ENCODE measurements at regions not wholly inside any gene's neighbourhood (a gene's known extent, or its start where the extent isn't known, plus 50 kb on each side); places are given as distances from the start of the nearest gene placed in this dataset.

DNA sequence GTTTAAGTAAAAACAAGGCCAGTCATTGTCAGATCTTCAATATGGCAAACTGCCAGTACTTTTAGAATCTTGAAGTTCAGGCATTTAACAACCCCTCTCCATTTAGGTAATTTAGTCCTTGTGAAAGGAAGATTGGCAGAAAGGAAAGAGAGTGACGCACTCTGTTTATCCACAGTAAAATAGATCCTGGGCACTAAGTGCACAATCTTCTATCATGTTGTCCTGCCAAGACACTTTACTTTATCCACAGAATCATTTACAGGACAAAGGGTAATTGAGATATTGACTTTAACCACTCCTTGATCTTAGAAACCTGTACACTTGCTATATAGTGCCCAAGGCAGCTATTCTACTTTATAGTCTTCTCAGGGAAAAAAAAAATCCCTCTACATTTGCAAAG is 786.4 kb upstream of the SLITRK1 start:
- TF ChIP-seq CTCF (IDR thresholded peaks at IDR 0.05; ENCODE audit: low read depth, low read length, poor library complexity, severe bottlenecking) (no peak), EZH2phosphoT487 (IDR thresholded peaks at IDR 0.05; ENCODE audit: borderline replicate concordance, low read length) (no peak)

All from DOHH2 (cell line).